ENCODE measurements at regions not wholly inside any gene's neighbourhood (a gene's known extent, or its start where the extent isn't known, plus 50 kb on each side); places are given as distances from the start of the nearest gene placed in this dataset.

DNA sequence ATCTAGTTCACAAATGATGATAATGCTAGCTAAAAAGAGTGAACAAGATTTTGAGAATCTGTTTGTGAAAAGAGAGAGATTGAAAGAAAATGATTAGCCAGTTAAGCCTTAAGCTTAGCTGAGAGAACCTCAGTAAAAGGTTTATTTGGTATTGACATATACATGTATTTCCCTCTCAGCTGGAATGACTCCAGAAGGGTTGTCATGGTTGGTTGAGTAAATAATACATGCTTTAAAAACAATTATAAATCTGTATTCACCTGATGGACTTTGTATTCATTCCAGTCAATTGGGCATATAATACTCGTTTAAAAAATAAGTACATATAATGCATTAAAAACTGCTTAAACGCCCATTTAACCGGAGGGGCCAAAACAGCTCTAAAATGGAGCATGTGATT lies 181.4 kb downstream of the GRB14 start:
- no peak for DNase-seq (ENCODE audit: low spot score)

DNA sequence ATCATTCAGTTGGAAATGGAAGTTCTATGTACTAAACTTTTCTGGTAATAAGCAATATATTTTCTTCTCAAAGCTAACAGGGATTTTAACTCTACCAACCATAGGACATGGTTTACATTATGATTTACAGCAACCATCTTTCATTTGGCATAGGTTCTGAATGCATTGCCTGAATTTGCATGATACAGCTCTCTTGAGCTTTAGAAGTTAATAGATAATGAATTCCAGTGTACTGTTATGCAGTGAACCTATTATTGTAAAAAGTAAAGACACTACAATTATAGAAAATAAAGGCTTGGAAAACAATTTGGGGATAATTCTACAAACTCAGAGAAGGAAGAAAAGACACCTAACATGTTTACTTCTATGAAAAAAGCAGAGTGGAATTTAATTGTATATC lies 182.0 kb downstream of the GRB14 start:
- DNase-seq (ENCODE audit: low spot score) = no peak

DNA sequence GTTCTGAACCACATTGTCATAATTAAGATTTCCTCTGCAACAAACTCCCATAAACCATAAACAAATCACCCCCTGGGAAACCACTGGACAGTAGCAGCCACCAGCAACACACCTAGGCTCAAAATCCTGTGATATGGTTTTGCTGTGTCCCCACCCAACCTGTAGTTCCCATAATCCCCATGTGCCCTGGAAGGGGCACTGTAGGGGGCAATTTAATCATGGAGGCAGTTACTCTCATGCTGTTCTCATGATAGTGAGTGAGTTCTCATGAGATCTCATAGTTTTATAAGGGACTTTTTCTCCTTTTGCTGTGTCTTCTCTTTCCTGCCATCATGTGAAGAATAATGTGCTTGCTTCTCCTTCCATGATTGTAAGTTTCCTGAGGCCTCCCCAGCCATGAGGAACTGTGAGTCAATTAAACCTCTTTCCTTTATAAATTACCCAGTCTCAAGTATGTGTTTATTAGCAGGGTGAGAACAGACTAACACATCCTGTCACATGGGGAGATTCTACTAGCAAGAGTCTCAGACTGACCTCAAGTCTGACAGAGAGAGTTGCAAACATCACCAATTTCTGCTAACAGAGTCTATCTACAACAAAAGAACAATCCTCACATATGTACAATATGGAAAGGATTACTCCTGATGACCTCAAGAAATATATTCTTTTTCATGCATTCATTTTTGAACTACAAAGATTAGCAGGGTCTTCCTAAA lies 182.6 kb downstream of the GRB14 start:
- DNase-seq (ENCODE audit: low spot score) = peak; percentile 9

DNA sequence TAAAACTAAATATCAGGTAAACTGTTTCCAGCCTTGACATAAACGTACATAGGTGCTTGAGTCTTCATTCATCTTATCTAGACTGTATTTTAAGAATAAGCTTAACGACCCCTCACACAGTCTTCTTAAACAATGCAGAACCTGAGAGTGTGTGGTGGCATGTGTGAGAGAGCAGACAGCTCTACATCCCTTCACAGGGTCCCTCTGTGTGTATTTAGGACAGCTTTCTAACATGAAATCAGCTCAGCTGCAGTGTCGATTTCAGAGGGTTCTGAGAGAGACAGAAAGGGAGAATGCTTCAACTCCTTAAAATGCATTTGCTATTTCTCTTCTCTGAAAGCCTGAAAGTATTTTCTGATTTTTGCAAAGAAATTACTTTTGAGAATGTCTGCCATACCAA lies 185.2 kb downstream of the GRB14 start:
- DNase-seq (ENCODE audit: low spot score) = no peak

DNA sequence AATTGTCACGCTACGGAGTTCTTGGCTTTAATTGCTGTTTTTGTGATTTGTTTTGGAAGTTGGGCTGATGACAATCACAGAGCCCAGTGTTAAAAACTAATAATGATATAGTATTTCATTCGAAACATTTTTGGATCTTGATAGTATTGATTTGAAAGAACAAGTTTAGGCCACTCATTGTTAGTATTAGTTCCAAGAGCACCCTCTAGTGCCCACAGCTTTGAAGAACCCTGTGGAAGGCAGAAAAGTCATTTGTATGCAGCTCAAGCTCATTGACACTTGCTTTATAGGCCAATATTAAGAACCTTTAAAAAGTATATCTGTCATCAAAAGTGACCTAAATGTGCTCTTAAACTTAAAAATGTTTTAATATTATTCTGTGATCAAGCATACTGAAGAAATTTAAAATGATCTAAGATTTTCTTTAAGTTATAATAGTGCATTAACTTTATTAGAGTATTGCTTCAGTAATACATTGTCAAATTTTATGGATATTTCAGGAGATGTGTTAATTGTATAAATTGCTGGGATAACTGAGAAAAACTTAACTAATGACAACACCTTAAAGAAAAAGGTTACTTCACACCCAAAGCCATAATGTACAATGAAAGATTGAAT lies 191.0 kb downstream of the GRB14 start:
- DNase-seq (ENCODE audit: low spot score) = peak; percentile 29

DNA sequence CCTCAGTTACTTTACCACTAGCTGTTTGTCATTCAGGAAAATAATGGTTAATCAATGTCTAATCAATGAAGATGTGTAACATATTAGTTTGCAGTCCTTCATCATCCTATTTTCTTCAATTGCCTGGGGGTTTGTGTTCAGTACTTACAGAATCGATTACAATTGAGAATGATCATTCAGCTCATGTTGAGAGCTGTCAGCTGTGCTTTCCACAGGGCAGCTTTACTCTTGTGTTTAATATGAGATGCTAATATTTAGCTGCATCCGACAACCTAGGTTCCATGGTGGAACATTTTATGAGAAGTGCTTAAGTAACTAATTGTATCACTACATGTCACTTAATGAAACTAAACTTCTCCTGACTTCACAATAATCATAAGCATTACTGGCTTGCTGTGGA lies 191.9 kb downstream of the GRB14 start:
- DNase-seq (ENCODE audit: low spot score) = no peak

DNA sequence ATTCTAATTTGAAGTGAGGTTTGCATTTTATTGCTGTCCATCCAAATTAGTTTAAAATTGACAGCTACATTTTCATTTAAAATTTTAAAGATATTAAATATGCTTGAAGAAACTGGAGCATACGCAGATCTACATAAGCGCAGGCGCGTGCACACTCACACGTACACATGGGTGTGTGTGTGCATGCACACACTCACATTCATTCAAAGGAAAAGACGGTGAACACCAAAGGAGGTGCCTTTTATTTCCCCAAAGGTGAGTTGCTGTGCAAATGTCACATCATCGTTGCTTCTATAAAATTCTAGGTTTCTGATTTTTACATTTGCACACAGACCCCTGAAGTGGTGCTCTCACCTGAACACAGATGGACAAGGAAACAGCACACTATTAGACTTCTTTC lies 194.2 kb downstream of the GRB14 start:
- no peak for DNase-seq (ENCODE audit: low spot score)

DNA sequence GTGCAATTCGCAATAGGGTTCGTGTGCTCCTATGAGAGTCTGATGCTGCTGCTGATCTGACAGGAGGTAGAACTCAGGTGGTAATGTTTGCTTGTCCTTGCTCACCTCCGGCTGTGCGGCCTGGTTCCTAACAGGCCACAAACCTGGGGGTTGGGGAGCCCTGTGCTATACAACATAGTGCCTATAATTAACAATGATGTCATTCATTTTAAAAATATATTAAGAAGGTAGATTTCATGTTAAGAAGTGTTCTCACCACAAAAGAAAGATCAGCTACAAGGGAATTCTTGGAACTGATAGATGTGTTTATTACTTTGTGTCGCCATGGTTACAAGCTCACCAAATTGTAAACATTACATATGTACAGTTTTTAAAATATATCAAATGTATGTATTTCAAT lies 200.5 kb downstream of the GRB14 start:
- no peak for DNase-seq (ENCODE audit: low spot score)

DNA sequence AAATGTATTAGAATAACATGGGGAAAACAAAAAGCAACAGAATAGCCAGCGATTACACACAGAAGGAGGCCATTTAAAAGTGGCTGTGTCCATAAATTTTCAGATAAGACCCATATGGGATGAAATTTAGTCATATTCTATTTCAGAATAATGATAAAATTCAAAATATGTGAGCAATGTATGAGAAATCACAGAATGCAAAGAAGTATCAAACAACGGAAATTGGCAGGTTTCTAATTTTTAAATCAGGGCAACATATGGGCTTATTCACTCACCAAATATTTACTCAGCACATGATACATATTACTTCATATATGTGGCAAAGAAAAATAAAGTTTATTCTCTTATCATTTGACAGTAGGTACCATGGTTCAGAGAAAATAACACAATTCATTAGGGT lies 208.5 kb downstream of the GRB14 start:
- no peak for DNase-seq (ENCODE audit: low spot score)

DNA sequence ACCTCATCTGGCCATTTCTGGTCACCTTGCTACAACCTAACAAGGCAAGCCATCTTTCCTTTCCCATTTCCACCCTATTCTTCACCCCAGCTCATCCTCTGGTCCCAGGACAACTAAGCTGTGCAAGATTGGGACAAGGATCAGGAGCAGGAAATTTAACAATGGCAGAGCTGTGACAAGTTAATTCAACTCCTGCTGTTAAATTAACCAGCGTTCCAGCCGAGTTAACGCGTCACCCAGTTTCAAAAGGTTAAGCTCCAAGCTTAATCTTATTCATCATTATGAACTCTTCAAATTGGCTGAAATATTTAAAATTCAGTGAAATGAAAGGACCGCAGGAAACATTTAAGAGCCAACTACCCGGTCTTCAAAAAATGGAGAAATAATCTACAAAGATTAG lies 231.9 kb downstream of the GRB14 start:
- no peak for DNase-seq (ENCODE audit: low spot score)

DNA sequence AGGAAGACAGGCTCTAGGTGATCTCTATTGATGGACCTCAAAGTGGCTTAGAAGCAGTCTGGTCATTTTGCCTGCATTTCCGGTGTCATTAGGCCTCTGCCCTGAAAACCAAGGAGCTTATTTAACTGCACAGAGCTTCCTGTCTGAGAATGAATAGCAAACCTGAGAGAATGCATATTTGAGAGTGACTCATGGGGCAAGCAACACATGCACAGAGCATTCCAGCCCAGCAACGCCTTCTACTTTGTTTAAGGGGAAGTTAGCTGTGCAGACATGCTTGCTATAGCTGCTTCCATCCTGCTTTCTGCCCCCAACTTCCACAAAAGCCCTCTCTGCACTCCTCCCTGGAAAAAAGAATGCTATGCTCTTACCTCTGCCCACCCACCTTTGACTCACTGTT lies 232.8 kb downstream of the GRB14 start:
- DNase-seq (ENCODE audit: low spot score) = peak; percentile 88

DNA sequence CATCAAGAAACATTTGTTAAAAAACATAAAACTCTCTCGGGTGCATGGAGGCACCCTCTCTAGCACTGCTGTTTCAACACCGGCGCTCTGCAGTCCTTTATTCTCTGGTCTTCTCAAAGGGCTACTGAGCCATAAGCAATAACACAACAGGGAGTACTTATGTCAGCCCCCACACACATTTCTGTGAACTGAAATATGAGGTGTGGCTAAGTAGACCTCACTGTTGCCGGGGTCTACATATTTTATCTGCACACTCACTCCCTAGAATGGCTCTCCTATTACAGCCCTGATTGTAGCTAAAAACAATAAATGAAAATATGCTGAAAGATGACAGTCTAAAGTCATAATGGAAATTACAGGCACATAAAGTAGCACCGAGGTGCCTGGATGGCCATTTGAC lies 235.1 kb downstream of the GRB14 start:
- no peak for DNase-seq (ENCODE audit: low spot score)

DNA sequence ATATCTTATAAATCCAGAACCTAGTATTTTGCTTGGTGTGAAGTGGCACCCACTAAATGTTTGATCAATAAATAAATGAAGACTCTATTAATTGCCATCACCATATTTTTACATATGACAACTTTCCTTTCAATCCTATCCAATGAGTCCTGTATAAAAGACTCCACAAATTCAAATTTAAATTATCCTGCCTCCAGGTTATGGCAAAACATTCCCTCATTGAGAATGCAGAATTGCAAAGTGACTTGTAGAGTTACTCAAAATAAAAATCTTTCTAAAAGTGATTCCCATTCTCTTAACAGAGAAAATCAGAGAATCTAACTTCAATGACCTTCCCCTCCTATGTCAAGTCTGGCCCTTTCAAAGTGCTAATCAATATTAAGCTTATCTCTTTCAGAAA lies 236.8 kb downstream of the GRB14 start:
- DNase-seq (ENCODE audit: low spot score) = no peak

DNA sequence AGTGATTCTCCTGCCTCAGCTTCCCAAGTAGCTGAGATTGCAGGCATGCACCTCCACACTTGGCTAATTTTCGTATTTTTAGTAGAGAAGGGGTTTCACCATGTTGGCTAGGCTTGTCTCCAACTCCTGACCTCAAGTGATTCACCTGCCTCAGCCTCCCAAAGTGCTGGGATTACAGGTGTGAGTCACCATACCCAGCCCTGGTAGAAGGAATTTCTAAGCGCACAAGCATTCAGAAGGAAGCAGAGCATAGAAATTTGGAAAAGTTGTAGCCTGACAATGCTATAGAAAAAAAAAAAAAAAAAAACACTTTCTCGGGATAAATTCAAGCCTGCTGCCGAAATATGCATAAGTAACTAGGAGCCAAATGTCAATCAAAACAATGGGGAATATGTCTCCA lies 249.4 kb downstream of the GRB14 start:
- no peak for DNase-seq (ENCODE audit: low spot score)

DNA sequence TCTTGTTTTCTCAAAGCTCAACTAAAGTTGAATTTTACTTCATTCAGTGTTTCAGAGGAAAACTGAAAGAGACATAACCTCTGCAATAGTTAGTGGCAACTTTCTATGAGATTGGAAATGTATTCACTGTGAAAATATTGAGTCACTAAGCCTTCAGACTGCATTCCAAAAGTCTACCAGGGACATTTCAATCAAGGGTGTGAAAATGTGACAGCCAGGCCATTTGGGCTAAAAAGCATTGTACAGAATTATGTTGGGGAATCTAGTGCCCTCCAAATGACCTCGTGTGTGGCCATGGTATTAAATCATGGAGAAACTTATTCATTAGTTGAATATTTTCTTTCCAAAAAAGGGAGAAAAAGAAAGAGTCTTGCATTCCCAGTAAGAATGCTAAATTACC lies 251.9 kb downstream of the GRB14 start:
- no peak for DNase-seq (ENCODE audit: low spot score)

DNA sequence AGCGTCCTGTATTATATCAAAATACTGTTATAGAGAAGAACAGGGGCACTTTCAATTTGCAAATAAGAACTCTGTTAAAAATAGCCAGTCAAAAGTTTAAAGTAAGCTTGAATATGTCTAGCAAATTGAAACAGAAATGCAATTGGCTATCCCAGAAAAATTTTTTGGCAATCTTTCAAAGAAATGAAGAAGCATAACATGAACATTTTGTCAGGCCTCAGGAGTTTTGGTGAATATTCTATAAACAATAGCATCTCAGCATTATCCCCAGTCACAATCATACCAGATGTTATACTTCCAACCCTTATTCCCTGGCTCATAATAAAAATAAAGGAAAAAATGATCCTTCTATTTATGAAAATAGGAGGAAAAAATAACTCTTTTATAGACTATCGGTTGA lies 252.4 kb downstream of the GRB14 start:
- DNase-seq (ENCODE audit: low spot score) = no peak

DNA sequence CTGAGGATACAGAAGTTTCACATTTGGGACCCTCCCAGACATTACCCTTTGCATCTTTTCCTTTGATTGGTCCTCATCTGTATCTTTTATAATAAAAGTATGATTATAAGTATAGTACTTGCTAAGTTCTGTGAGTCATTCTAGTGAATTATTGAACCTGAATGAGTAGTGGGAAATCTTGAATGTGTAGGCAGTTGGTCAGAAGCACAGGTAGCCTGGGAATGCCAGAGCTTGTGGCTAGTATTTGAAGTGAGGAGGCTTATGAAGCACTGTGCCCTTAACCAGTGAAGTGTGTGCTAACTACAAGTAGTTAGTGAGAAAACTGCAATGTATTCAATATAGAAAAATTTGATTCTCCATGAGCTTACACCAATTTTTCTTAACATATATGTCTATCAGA lies 257.6 kb downstream of the GRB14 start:
- DNase-seq (ENCODE audit: low spot score) = no peak

DNA sequence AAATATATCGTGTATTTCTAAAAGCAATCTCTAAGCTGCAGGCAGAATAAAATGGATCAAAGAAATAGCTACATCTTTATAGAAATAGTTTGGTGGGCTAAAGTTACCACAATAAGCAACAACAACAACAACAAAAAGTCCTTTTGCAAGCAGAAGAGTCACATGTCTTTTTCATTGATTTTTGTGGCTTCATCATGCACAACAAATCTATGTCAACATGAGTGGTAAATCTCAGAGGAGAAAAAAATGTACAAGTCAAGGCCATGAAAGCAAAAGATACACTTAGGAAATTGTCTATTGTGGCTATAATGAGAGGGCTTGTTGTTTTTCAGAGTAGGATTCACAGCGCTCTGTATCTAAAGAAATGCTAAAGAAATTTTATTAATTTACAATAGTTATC lies 269.7 kb downstream of the GRB14 start:
- DNase-seq (ENCODE audit: low spot score) = no peak

DNA sequence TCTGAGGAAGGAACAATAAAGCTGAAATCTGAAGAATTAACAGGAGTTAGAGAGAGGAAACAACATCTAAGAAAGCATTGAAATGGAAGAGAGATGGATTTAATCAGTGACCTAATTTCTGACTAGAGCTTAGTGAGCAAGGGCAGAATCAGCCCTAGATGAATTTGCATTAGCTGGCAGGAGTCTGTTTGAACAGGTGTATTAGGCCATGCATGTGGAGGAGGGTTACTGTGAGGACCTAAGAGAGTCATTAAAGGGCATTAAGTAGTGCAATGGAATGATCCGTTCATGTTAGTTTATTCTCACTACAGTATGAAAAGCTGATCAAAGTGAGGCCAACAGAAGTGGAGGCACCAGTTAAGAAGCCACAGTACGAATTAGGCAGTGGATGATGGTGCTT lies 285.3 kb downstream of the GRB14 start:
- DNase-seq (ENCODE audit: low spot score) = no peak

DNA sequence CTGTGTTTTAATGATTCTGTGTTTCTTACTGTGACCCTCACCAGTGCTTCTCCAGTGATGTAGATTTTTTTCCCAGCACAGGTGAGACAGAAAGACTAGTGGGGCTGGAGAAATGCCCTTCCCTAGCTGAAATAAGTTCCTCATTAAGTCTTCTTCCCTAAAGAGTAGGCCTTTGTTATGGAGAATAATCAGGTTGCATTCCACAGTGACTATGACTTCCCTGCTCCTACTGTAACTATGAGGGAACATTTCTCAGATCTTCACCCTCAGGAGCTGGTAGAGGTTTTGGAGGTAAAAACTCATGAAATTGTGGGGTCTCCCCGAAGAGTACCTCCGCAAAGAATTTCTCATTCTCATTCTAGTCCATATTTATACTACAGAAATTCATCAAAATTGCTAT lies 286.2 kb downstream of the GRB14 start:
- DNase-seq (ENCODE audit: low spot score) = no peak

DNA sequence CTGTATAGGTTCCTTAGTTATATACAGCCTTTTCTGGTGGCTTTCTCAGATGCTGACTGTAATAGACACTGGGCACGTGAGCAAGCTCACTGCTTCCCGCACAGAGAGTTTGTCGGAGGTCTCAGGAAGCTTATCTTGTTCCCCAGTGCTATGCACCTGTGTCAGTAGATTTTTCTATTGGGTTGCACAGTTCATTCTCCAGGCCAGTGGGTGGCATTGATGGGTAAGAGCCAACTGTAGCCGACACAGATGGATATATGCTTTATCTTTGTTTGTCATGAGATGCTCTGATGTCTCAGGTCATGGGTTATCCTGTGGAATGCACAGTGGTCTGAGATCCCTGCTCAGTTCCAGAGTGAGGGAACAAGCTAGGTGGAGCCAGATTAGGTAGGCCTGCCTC lies 293.0 kb downstream of the GRB14 start:
- no peak for DNase-seq (ENCODE audit: low spot score)

DNA sequence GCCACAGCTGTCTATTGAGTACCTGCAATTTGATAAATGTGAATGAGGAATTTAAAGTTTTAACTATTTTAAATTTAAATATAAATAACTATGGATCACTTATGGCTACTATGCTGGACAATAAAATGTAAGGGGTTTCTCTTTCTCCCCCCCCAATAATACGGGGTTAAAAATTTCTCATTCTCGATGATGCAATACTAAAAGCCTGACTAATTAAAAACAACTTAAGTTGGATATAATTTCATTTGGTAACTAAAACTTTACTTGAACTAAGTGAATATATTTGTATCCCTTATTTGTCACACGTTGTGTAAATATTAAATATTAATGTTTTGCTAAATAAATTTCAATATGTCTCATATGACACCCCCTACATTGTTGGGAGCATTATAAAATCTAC lies 297.3 kb downstream of the GRB14 start:
- no peak for DNase-seq (ENCODE audit: low spot score)

DNA sequence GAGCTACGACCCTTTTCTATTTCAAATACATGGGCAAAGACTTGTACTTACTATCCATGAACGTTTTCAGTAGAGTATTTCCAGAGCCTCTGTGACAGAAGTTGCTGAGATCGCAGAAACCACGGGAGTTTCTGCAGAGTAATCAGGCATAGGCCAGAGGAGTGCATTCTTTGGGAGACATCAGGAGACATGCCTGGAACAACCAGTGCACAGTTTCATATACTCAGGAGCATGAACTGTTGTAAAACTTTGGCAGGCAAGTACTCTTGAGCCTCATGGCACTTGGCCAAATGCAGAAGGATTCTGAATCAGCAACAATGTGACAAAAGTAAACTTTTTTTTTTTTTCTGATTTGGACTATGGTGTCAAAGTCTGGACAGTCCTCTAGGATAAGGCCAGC lies 307.1 kb downstream of the GRB14 start:
- no peak for DNase-seq (ENCODE audit: low spot score)

DNA sequence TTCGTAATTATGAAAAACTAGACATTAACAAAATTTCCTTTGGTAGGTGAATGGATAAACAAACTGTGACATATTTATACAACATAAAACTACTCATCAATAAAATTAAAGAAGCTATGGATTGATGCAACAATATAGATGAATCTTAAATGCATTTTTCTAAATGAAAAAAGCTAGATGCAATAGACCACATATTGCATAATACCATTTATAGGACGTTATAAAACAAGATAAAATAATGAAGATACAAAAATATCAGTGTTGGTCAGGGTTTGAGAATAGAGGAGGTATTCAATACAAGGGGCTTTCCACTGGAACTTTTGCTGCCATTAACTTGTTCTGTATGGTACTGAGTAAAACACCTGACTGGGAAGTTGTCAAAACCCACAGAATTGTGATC lies 314.4 kb downstream of the GRB14 start:
- no peak for DNase-seq (ENCODE audit: low spot score)

All from kidney capillary endothelial cell (primary cell).